GM21360 (cell line): ENCODE measurements at regions not wholly inside any gene's neighbourhood (a gene's known extent, or its start where the extent isn't known, plus 50 kb on each side); places are given as distances from the start of the nearest gene placed in this dataset.

Experiments
- ATAC-seq: cut with Tn5 transposase; IDR thresholded peaks from one replicate; pipeline ENCODE4 v1.9.1; 2021; ENCODE audit warnings: mild to moderate bottlenecking, moderate library complexity; ENCODE audit not compliant: unreplicated experiment

GRCh38 chr10:27451054-27451453 lies 53.0 kb upstream of the RAB18 start:
- no peak for ATAC-seq

- no peak for ATAC-seq
These were observed 53.9 kb upstream of the RAB18 start for GRCh38 chr10:27450225-27450624.

GRCh38 chr10:27449571-27449970 lies 54.5 kb upstream of the RAB18 start:
- no peak for ATAC-seq

GRCh38 chr10:27448921-27449320 lies 55.2 kb upstream of the RAB18 start:
- no peak for ATAC-seq

- no peak for ATAC-seq
These were observed 56.6 kb upstream of the RAB18 start for GRCh38 chr10:27447540-27447939.

- ATAC-seq = no peak
These were observed 57.8 kb upstream of the RAB18 start for GRCh38 chr10:27446091-27446918.

GRCh38 chr10:27445070-27445469 lies 59.0 kb upstream of the RAB18 start:
- no peak for ATAC-seq

- no peak for ATAC-seq
These were observed 63.6 kb upstream of the RAB18 start for GRCh38 chr10:27440478-27440877.

GRCh38 chr10:27440021-27440420 lies 64.1 kb upstream of the RAB18 start:
- ATAC-seq = no peak

GRCh38 chr10:27439101-27439500 lies 65.0 kb upstream of the RAB18 start:
- no peak for ATAC-seq

GRCh38 chr10:27437775-27438174 lies 66.3 kb upstream of the RAB18 start:
- ATAC-seq = no peak

GRCh38 chr10:27436710-27437109 lies 67.4 kb upstream of the RAB18 start:
- no peak for ATAC-seq

GRCh38 chr10:27433976-27434375 lies 70.1 kb upstream of the RAB18 start:
- no peak for ATAC-seq

GRCh38 chr10:27426948-27427467 lies 77.1 kb upstream of the RAB18 start:
- ATAC-seq = no peak

- no peak for ATAC-seq
These were observed 90.2 kb upstream of the RAB18 start for GRCh38 chr10:27413831-27414348.

- no peak for ATAC-seq
These were observed 90.7 kb upstream of the RAB18 start for GRCh38 chr10:27413387-27413786.

GRCh38 chr10:27410153-27410552 lies 94.0 kb upstream of the RAB18 start:
- ATAC-seq = no peak

- ATAC-seq = no peak
These were observed 96.8 kb upstream of the RAB18 start for GRCh38 chr10:27407271-27407670.

GRCh38 chr10:27399871-27400270 lies 104.2 kb upstream of the RAB18 start:
- ATAC-seq = no peak

GRCh38 chr10:27393961-27394360 lies 110.1 kb upstream of the RAB18 start:
- no peak for ATAC-seq

GRCh38 chr10:27392606-27393005 lies 111.5 kb upstream of the RAB18 start:
- ATAC-seq = no peak

- ATAC-seq = no peak
These were observed 112.2 kb upstream of the RAB18 start for GRCh38 chr10:27391916-27392315.
